A549 (cell line): ENCODE measurements at regions not wholly inside any gene's neighbourhood (a gene's known extent, or its start where the extent isn't known, plus 50 kb on each side); places are given as distances from the start of the nearest gene placed in this dataset.
A peak's percentile ranks its signal among the peaks of the same experiment; 100 is the strongest.

ENCODE experiments used
- ATAC-seq, 2 experiments: fragments of 200-7000 bp in 1 of 2; fragments of >200 bp in 1 of 2; cut with Nextera tagmentation in 1 of 2; cut with Tn5 transposase in 1 of 2; 3 replicates each; pipeline versions ENCODE4 v1.8.0 to v1.9.1; 2018 to 2020; ENCODE audit warnings: mild to moderate bottlenecking in 1 of 2, moderate library complexity in 1 of 2
- CTCF ChIA-PET: fragments of 300-600 bp; sonication (Branson Sonifier 250); formaldehyde crosslinking; extraction: SDS; loops from one replicate; lab custom pipeline; 2021; ENCODE audit warnings: antibody characterized with exemption, inconsistent platforms; lab: Yijun Ruan, JAX
- POLR2A ChIA-PET: fragments of 350-600 bp; formaldehyde crosslinking; extraction: SDS; loops from one replicate; lab custom pipeline; 2021; ENCODE audit warnings: antibody characterized with exemption, inconsistent platforms; lab: Yijun Ruan, JAX
- DNase-seq, 2 experiments: peaks; one replicate each; pipeline versions ENCODE4 v3.0.0 to v3.0.0-alpha.2; 2011 to 2016; ENCODE audit warnings: low read depth in 1 of 2, low spot score in 1 of 2
- FAIRE-seq: peaks from 2 replicates; lab custom pipeline; 2011; peaks lifted over from hg19 to GRCh38; lab: Jason Lieb, UNC
- H3K27ac ChIP-seq, 2 experiments: fragments of >200 bp; sonication (Bioruptor Twin); formaldehyde crosslinking; 3 replicates each; pipeline ENCODE4 v1.5.1; 2016 to 2017
- H3K4me1 ChIP-seq: fragments of >200 bp; sonication (Bioruptor Twin); formaldehyde crosslinking; 3 replicates; pipeline ENCODE4 v1.6.1; 2016
- H3K4me2 ChIP-seq: fragments of >200 bp; sonication (Bioruptor Twin); formaldehyde crosslinking; 3 replicates; pipeline ENCODE4 v1.6.1; 2016
- H3K4me3 ChIP-seq: fragments of >200 bp; sonication (Bioruptor Twin); formaldehyde crosslinking; 3 replicates; pipeline ENCODE4 v1.5.1; 2016
- H3K9me3 ChIP-seq: fragments of >200 bp; sonication (Bioruptor Twin); formaldehyde crosslinking; 3 replicates; pipeline ENCODE4 v1.6.1; 2016
- BHLHE40 ChIP-seq: IDR thresholded peaks from 2 replicates; pipeline ENCODE4 v1.6.1; 2012; ENCODE audit warnings: low read depth, low read length, inconsistent platforms
- CEBPB ChIP-seq, 2 experiments: fragments of >200 bp in 1 of 2; sonication (Bioruptor Twin) in 1 of 2; formaldehyde crosslinking in 1 of 2; IDR thresholded peaks; 2 replicates each; pipeline ENCODE4 v1.6.1; 2012 to 2016
- CHD2 ChIP-seq: fragments of 150-350 bp; IDR thresholded peaks from 2 replicates; pipeline ENCODE4 v1.6.1; 2014; ENCODE audit warnings: low read length; ENCODE audit not compliant: partially characterized antibody
- FOSB ChIP-seq: fragments of 250-450 bp; sonication (Bioruptor Pico); IDR thresholded peaks from 2 replicates; pipeline ENCODE4 v1.5.0; 2020; ENCODE audit warnings: mild to moderate bottlenecking, moderate library complexity
- GATA3 ChIP-seq: IDR thresholded peaks from 2 replicates; pipeline ENCODE4 v1.6.1; 2012; ENCODE audit warnings: borderline replicate concordance
- HDAC2 ChIP-seq: fragments of 200-600 bp; sonication (generic); IDR thresholded peaks from 2 replicates; pipeline ENCODE4 v1.6.1; 2016
- HMGXB4 ChIP-seq: fragments of 250-450 bp; sonication (Bioruptor Pico); IDR thresholded peaks from 2 replicates; pipeline ENCODE4 v1.5.0; 2021; ENCODE audit warnings: mild to moderate bottlenecking, moderate library complexity, borderline replicate concordance
- HOXA7 ChIP-seq: fragments of 250-450 bp; sonication (Bioruptor Pico); IDR thresholded peaks from 2 replicates; pipeline ENCODE4 v1.5.0; 2020; ENCODE audit warnings: mild to moderate bottlenecking, moderate library complexity
- HOXB13 ChIP-seq: fragments of 250-450 bp; sonication (Bioruptor Pico); IDR thresholded peaks from 2 replicates; pipeline ENCODE4 v1.5.0; 2020; ENCODE audit warnings: low read depth, mild to moderate bottlenecking, moderate library complexity
- HOXB5 ChIP-seq: fragments of 250-450 bp; sonication (Bioruptor Pico); IDR thresholded peaks from 2 replicates; pipeline ENCODE4 v1.5.0; 2020; ENCODE audit warnings: mild to moderate bottlenecking, moderate library complexity
- JUNB ChIP-seq: fragments of >200 bp; sonication (Bioruptor Twin); formaldehyde crosslinking; IDR thresholded peaks from 2 replicates; pipeline ENCODE4 v1.6.1; 2016
- MAFK ChIP-seq: fragments of 450-650 bp; IDR thresholded peaks from 2 replicates; pipeline ENCODE4 v1.6.1; 2014; ENCODE audit not compliant: partially characterized antibody
- MAX ChIP-seq: IDR thresholded peaks from 2 replicates; pipeline ENCODE4 v1.6.1; 2012
- NFE2L2 ChIP-seq: fragments of 150-350 bp; conservative IDR thresholded peaks from 2 replicates; pipeline ENCODE4 v1.6.1; 2014; ENCODE audit warnings: low read length
- NPAS2 ChIP-seq: fragments of 250-450 bp; sonication (Bioruptor Pico); IDR thresholded peaks from 2 replicates; pipeline ENCODE4 v1.8.0; 2022; ENCODE audit warnings: mild to moderate bottlenecking, moderate library complexity, borderline replicate concordance
- NR3C1 ChIP-seq: fragments of >200 bp; sonication (Bioruptor Twin); formaldehyde crosslinking; IDR thresholded peaks from 3 replicates; pipeline ENCODE4 v1.6.1; 2017
- PHF8 ChIP-seq: fragments of 200-600 bp; sonication (generic); IDR thresholded peaks from 2 replicates; pipeline ENCODE4 v1.6.1; 2016; ENCODE audit warnings: low read depth, mild to moderate bottlenecking, antibody characterized with exemption, moderate library complexity, borderline replicate concordance
- POLR2AphosphoS2 ChIP-seq: conservative IDR thresholded peaks from 2 replicates; pipeline ENCODE4 v1.6.1; 2012; ENCODE audit warnings: low read length, improper control_type of control experiment, inconsistent platforms
- RAD21 ChIP-seq, 2 experiments: fragments of >200 bp in 1 of 2; sonication (Bioruptor Twin) in 1 of 2; formaldehyde crosslinking in 1 of 2; IDR thresholded peaks in 1 of 2; conservative IDR thresholded peaks in 1 of 2; 2 replicates in 1 of 2; 3 replicates in 1 of 2; pipeline ENCODE4 v1.6.1; 2012 to 2018; ENCODE audit warnings: inconsistent platforms in 1 of 2
- SMC3 ChIP-seq: fragments of >200 bp; sonication (Bioruptor Twin); formaldehyde crosslinking; IDR thresholded peaks from 3 replicates; pipeline ENCODE4 v1.6.1; 2018; ENCODE audit warnings: inconsistent platforms
- ZC3H11A ChIP-seq: fragments of 450-650 bp; IDR thresholded peaks from 2 replicates; pipeline ENCODE4 v1.6.1; 2014; ENCODE audit warnings: antibody characterized with exemption, mild to moderate bottlenecking
- WGBS: methylation state at CpG from one replicate; pipeline ENCODE4 v1.1.6; 2017; ENCODE audit errors: missing lambda C conversion rate; 5-methylcytosine and 5-hydroxymethylcytosine counted together
- TF ChIP-seq, protein P1 (sequence below): IDR thresholded peaks from 2 replicates; pipeline ENCODE4 v1.6.1; 2012
- TF ChIP-seq, protein P2 (sequence below): fragments of >200 bp; sonication (Bioruptor Twin); formaldehyde crosslinking; IDR thresholded peaks from 3 replicates; pipeline ENCODE4 v1.6.1; 2016

GRCh38 chr1:186616511-186616910, 63.7 kb downstream of the PTGS2 start:
- Histone ChIP-seq H3K9me3 (no peaks in the 10 kb centered on the region), H3K4me3 (no peak overlapping the region), H3K4me2 (no peak overlapping the region), H3K27ac (no peak overlapping the region), H3K4me1 (peaks cover 7% of the 10 kb centered on the region)
- no peak for ATAC-seq
- POLR2A ChIA-PET: no interaction called here
- TF ChIP-seq NR3C1 (no peak), HOXB13 (CRISPR knock-in tag) (no peak), ZC3H11A (no peak), FOSB (CRISPR knock-in tag) (no peak), PHF8 (no peak)
- TF ChIP-seq, protein P1, sequence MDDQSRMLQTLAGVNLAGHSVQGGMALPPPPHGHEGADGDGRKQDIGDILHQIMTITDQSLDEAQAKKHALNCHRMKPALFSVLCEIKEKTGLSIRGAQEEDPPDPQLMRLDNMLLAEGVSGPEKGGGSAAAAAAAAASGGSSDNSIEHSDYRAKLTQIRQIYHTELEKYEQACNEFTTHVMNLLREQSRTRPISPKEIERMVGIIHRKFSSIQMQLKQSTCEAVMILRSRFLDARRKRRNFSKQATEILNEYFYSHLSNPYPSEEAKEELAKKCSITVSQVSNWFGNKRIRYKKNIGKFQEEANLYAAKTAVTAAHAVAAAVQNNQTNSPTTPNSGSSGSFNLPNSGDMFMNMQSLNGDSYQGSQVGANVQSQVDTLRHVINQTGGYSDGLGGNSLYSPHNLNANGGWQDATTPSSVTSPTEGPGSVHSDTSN: no peak
- CTCF ChIA-PET: no interaction called here
- no peak for DNase-seq
- FAIRE-seq: no peak

GRCh38 chr1:186615332-186615731, 64.9 kb downstream of the PTGS2 start:
- WGBS: 78% methylated on average over 4 of the region's 4 CpGs
- ATAC-seq (no peak), DNase-seq (no peak), FAIRE-seq (no peak)
- ChIA-PET POLR2A (no interaction called here), CTCF (interaction anchor here (1.4 to 2.3 kb wide), 4 partner anchors 65 to 371 kb away, joined by 3 to 9 read pairs (median 5); partner anchors contain the start of gene PTGS2)
- peaks cover 7% of the 10 kb centered on the region for H3K4me1 ChIP-seq
- TF ChIP-seq HOXA7 (CRISPR knock-in tag) (no peak), MAFK (no peak), HMGXB4 (CRISPR knock-in tag) (no peak)
- TF ChIP-seq, protein P2, sequence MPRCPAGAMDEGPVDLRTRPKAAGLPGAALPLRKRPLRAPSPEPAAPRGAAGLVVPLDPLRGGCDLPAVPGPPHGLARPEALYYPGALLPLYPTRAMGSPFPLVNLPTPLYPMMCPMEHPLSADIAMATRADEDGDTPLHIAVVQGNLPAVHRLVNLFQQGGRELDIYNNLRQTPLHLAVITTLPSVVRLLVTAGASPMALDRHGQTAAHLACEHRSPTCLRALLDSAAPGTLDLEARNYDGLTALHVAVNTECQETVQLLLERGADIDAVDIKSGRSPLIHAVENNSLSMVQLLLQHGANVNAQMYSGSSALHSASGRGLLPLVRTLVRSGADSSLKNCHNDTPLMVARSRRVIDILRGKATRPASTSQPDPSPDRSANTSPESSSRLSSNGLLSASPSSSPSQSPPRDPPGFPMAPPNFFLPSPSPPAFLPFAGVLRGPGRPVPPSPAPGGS: no peak
- H3K4me3 ChIP-seq: no peak overlapping the region
- H3K27ac ChIP-seq: no peak overlapping the region
- no peaks in the 10 kb centered on the region for H3K9me3 ChIP-seq
- no peak overlapping the region for H3K4me2 ChIP-seq

DNA sequence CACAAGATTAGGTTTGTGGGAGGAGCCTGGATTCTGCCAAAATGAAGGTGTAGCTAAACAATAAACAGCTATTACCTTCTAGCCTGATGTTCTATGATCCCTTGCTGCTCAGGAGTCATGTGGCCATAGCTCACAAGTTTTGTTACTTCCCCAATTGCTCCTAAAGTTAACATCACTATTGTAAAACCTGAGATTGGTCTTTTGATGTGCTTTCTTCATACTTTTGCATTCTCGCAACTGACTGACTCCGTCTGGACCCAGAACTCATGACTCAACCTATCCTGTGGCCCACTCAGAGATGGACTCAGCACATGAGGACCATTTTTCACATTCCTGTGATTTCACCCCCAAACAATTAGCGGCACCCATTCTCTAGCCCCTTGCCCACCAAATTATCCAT, 69.1 kb downstream of the PTGS2 start:
- CTCF ChIA-PET: interaction anchor here (1.0 to 1.3 kb wide), 2 partner anchors 12 to 129 kb away, joined by 5 to 8 read pairs; no protein-coding TSS in a partner anchor

DNA sequence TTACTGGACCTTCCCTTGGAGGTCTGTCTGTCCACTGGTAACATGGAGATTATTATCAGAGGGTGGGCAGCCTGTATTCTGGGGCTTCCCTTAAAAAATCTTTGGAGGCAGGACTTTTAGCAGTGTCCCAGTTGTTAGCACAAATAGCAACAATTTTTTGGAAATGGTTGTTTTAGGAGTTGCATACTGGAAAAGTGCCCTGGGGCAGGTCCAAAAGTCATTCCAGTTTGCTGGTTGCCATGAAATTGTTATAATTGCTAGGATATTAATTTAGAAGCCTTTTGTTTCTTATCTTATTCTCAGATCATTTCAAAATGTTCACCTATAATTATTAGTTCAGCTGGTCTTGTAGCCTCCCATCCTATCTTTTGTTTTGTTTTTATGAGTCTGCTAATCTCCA, 71.0 kb downstream of the PTGS2 start:
- TF ChIP-seq JUNB (no peak), POLR2AphosphoS2 (no peak), CEBPB (IDR thresholded peaks at IDR 0.05) (no peak), SMC3 (no peak), NR3C1 (no peak), HOXB5 (CRISPR knock-in tag) (no peak), CHD2 (no peak), NPAS2 (no peak), BHLHE40 (no peak), MAX (no peak), ZC3H11A (no peak), RAD21 (conservative IDR thresholded peaks at IDR 0.05 in 1 of 2, IDR thresholded peaks at IDR 0.05 in 1 of 2) (no peak)
- TF ChIP-seq, protein P1: no peak
- Histone ChIP-seq H3K27ac (no peak overlapping the region), H3K9me3 (no peaks in the 10 kb centered on the region), H3K4me2 (no peak overlapping the region), H3K4me1 (no peaks in the 10 kb centered on the region), H3K4me3 (no peak overlapping the region)
- no peak for DNase-seq
- no peak for FAIRE-seq
- ChIA-PET POLR2A (no interaction called here), CTCF (interaction anchor here (1.0 to 1.9 kb wide), 3 partner anchors 13 to 377 kb away, joined by 3 to 6 read pairs (median 4); no protein-coding TSS in a partner anchor)
- ATAC-seq: no peak

More for the DNA sequence above, 69.1 kb downstream of the PTGS2 start:
- Histone ChIP-seq H3K4me2 (no peak overlapping the region), H3K27ac (no peak overlapping the region), H3K9me3 (no peaks in the 10 kb centered on the region), H3K4me1 (no peaks in the 10 kb centered on the region), H3K4me3 (no peak overlapping the region)
- ATAC-seq (no peak), DNase-seq (no peak), FAIRE-seq (peak; percentile 23)
- TF ChIP-seq GATA3 (no peak), HDAC2 (no peak), NFE2L2 (no peak), HOXB13 (CRISPR knock-in tag) (no peak)
- POLR2A ChIA-PET: no interaction called here
- 93% methylated on average over 3 of the region's 3 CpGs for WGBS
